Testis (tissue), 2 donors: ENCODE measurements at regions not wholly inside any gene's neighbourhood (a gene's known extent, or its start where the extent isn't known, plus 50 kb on each side); places are given as distances from the start of the nearest gene placed in this dataset.

Experiments
- DNase-seq: peaks from one replicate; pipeline ENCODE4 v3.0.0-alpha.2; 2019
- H3K27ac ChIP-seq, 2 donors: fragments of 200-600 bp; sonication (generic); one replicate each; pipeline ENCODE4 v1.5.1; 2019
- H3K27me3 ChIP-seq: fragments of 200-600 bp; sonication (generic); one replicate; pipeline ENCODE4 v1.5.1; 2019
- H3K36me3 ChIP-seq: fragments of 200-600 bp; sonication (generic); one replicate; pipeline ENCODE4 v1.5.1; 2017; ENCODE audit warnings: low read depth; ENCODE audit errors: missing control alignments
- H3K4me1 ChIP-seq: fragments of 200-600 bp; sonication (generic); one replicate; pipeline ENCODE4 v1.5.1; 2019
- H3K4me3 ChIP-seq, 2 donors: fragments of 200-600 bp; sonication (generic); one replicate each; pipeline ENCODE4 v1.5.1; 2017 to 2019
- H3K9me3 ChIP-seq: fragments of 200-600 bp; sonication (generic); one replicate; pipeline ENCODE4 v1.5.1; 2017
- CTCF ChIP-seq, 3 experiments: fragments of 450-650 bp in 2 of 3; fragments of 200-600 bp in 1 of 3; sonication (generic) in 1 of 3; IDR thresholded peaks; one replicate each; pipeline ENCODE4 v1.5.1; 2016 to 2019; ENCODE audit warnings: antibody characterized with exemption in 3 of 3, mild to moderate bottlenecking in 2 of 3, moderate library complexity in 1 of 3
- POLR2A ChIP-seq: fragments of 450-650 bp; IDR thresholded peaks from one replicate; pipeline ENCODE4 v1.6.1; 2017; ENCODE audit warnings: antibody characterized with exemption, mild to moderate bottlenecking, moderate library complexity
- WGBS, 2 donors: methylation state at CpG; one replicate each; pipeline ENCODE4 v1.1.5; 2018; 5-methylcytosine and 5-hydroxymethylcytosine counted together
- intact Hi-C: fragments of 100-400 bp; cut with DNase I; formaldehyde crosslinking; loops from one replicate; pipeline ENCODE4 v1.15.1; 2023; ENCODE audit warnings: low total_unique reads

GRCh38 chr5:34522599-34523386 is 133.3 kb upstream of the RAI14 start:
- intact Hi-C loops: no loop called here
- Histone ChIP-seq H3K9me3 (no peaks in the 10 kb centered on the region), H3K27ac (no peak overlapping the region), H3K4me1 (peaks cover 6% of the 10 kb centered on the region), H3K36me3 (no peaks in the 10 kb centered on the region), H3K4me3 (no peak overlapping the region), H3K27me3 (no peaks in the 10 kb centered on the region)
- 40 to 53% methylated on average over 11 of the region's 11 CpGs for WGBS, 2 donors
- DNase-seq: peak; percentile 90
- TF ChIP-seq CTCF (IDR thresholded peaks at IDR 0.05): peak; percentile 69 to 81 (median 73)
- no peak for TF ChIP-seq POLR2A

- 23 to 42% methylated on average over 1 of the region's 1 CpG for WGBS, 2 donors
These were observed 132.8 kb upstream of the RAI14 start for GRCh38 chr5:34523387-34523726.

GRCh38 chr5:34524123-34524522 is 132.0 kb upstream of the RAI14 start:
- Histone ChIP-seq H3K9me3 (no peaks in the 10 kb centered on the region), H3K4me1 (peaks cover 6% of the 10 kb centered on the region), H3K27ac (no peak overlapping the region), H3K4me3 (no peak overlapping the region), H3K36me3 (no peaks in the 10 kb centered on the region), H3K27me3 (no peaks in the 10 kb centered on the region)
- WGBS, 2 donors: 90 to 92% methylated on average over 1 of the region's 1 CpG
- intact Hi-C loops: no loop called here
- DNase-seq: no peak
- TF ChIP-seq CTCF (IDR thresholded peaks at IDR 0.05) (no peak), POLR2A (no peak)

More at GRCh38 chr5:34523387-34523726, 132.8 kb upstream of the RAI14 start:
- Histone ChIP-seq H3K9me3 (no peaks in the 10 kb centered on the region), H3K27me3 (no peaks in the 10 kb centered on the region), H3K36me3 (no peaks in the 10 kb centered on the region), H3K4me3 (no peak overlapping the region), H3K4me1 (peaks cover 6% of the 10 kb centered on the region), H3K27ac (peak overlapping the region in 1 of 2 donors; percentile 9)
- no peak for DNase-seq
- no peak for TF ChIP-seq POLR2A
- TF ChIP-seq CTCF (IDR thresholded peaks at IDR 0.05): no peak
- intact Hi-C loops: no loop called here

- Histone ChIP-seq H3K9me3 (no peaks in the 10 kb centered on the region), H3K27ac (no peak overlapping the region), H3K4me3 (no peak overlapping the region), H3K27me3 (no peaks in the 10 kb centered on the region), H3K36me3 (no peaks in the 10 kb centered on the region), H3K4me1 (peaks cover 6% of the 10 kb centered on the region)
- WGBS, 2 donors: 41 to 50% methylated on average over 6 of the region's 6 CpGs
- TF ChIP-seq POLR2A (no peak), CTCF (IDR thresholded peaks at IDR 0.05) (no peak)
- intact Hi-C loops: no loop called here
- no peak for DNase-seq
These were observed 130.4 kb upstream of the RAI14 start for GRCh38 chr5:34525761-34526160.

DNA sequence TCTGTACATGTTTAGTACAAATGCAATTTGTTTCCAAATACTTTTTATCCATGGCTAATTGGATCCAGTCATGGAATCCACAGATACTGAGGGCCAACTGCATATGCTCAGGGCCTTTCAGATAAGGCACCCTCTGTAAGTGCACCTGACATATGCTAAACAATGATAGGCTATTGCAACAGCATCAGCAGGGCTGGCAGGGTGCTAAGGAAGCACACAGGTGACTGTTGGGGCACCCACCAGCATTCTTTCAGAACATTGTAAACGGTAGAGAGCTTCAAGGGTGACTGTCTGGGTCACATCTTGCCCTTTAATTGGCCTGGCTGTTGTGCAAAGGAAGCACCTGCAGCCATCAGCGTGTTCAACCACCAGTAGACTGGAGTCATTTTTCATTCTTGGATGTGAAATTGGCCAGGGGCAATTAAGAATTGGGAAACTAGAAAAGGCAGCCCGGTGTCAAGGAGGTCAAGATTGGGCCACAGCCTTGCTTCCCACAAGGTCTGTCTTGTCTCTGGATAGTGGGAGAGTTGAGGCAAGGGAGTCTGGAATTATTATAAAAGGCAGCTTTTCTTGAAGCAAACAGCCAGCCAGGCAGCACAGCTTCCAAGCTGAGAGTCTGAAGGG is 129.3 kb upstream of the RAI14 start:
- 65 to 79% methylated on average over 3 of the region's 3 CpGs for WGBS, 2 donors
- Histone ChIP-seq H3K36me3 (no peaks in the 10 kb centered on the region), H3K4me3 (no peak overlapping the region), H3K27ac (no peak overlapping the region), H3K27me3 (no peaks in the 10 kb centered on the region), H3K9me3 (no peaks in the 10 kb centered on the region), H3K4me1 (peaks cover 2% of the 10 kb centered on the region)
- TF ChIP-seq POLR2A (no peak), CTCF (IDR thresholded peaks at IDR 0.05) (no peak)
- DNase-seq: no peak
- intact Hi-C loops: no loop called here
